ENCODE measurements at regions not wholly inside any gene's neighbourhood (a gene's known extent, or its start where the extent isn't known, plus 50 kb on each side); places are given as distances from the start of the nearest gene placed in this dataset.

- Histone ChIP-seq H3K9me2 (ENCODE audit: insufficient read depth) (no peaks in the 10 kb centered on the region; the same call in 1 of the 2 replicates), H3K27ac (ENCODE audit: low read depth) (no peak overlapping the region), H3K36me3 (ENCODE audit: insufficient read depth) (no peaks in the 10 kb centered on the region), H2AFZ (peak overlapping the region; percentile 64), H4K20me1 (replicated peaks; ENCODE audit: insufficient read depth) (no peaks in the 10 kb centered on the region), H3K4me1 (ENCODE audit: insufficient read depth) (no peaks in the 10 kb centered on the region), H3K4me3 (no peak overlapping the region), H3K4me2 (no peak overlapping the region), H3K27me3 (ENCODE audit: insufficient read depth) (no peaks in the 10 kb centered on the region), H3K79me2 (replicated peaks; ENCODE audit: insufficient read depth) (no peaks in the 10 kb centered on the region), H3F3A (replicated peaks; ENCODE audit: low read depth) (no peaks in the 10 kb centered on the region)
- H3K27me3 Mint-ChIP-seq (ENCODE audit: insufficient read depth, low read depth, poor library complexity): no peaks in the 10 kb centered on the region
- no peak for DNase-seq (ENCODE audit: low spot score)
- no peak overlapping the region for H3K27ac Mint-ChIP-seq
- no peaks in the 10 kb centered on the region for H3K36me3 Mint-ChIP-seq (ENCODE audit: low read depth)
- TF ChIP-seq POLR2AphosphoS5 (IDR thresholded peaks at IDR 0.05; ENCODE audit: low read depth) (no peak), CREB1 (CRISPR knock-in tag; IDR thresholded peaks at IDR 0.05; ENCODE audit: low read depth) (no peak), ZNF331 (CRISPR knock-in tag; IDR thresholded peaks at IDR 0.05; ENCODE audit: low read depth) (no peak), NANOG (IDR thresholded peaks at IDR 0.05; ENCODE audit: borderline replicate concordance) (no peak), JUNB (IDR thresholded peaks at IDR 0.05; ENCODE audit: unreplicated experiment) (no peak), STAT1 (IDR thresholded peaks at IDR 0.05; ENCODE audit: unreplicated experiment) (no peak), ZNF462 (CRISPR knock-in tag; IDR thresholded peaks at IDR 0.05) (no peak), EZH2phosphoT487 (IDR thresholded peaks at IDR 0.05; ENCODE audit: unreplicated experiment) (no peak), ZNF114 (CRISPR knock-in tag; IDR thresholded peaks at IDR 0.05) (no peak), EZH2 (IDR thresholded peaks at IDR 0.05; ENCODE audit: low read depth, unreplicated experiment) (no peak)
- TF ChIP-seq, protein P1, sequence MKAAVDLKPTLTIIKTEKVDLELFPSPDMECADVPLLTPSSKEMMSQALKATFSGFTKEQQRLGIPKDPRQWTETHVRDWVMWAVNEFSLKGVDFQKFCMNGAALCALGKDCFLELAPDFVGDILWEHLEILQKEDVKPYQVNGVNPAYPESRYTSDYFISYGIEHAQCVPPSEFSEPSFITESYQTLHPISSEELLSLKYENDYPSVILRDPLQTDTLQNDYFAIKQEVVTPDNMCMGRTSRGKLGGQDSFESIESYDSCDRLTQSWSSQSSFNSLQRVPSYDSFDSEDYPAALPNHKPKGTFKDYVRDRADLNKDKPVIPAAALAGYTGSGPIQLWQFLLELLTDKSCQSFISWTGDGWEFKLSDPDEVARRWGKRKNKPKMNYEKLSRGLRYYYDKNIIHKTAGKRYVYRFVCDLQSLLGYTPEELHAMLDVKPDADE (IDR thresholded peaks at IDR 0.05): no peak
- TF ChIP-seq, protein P2, sequence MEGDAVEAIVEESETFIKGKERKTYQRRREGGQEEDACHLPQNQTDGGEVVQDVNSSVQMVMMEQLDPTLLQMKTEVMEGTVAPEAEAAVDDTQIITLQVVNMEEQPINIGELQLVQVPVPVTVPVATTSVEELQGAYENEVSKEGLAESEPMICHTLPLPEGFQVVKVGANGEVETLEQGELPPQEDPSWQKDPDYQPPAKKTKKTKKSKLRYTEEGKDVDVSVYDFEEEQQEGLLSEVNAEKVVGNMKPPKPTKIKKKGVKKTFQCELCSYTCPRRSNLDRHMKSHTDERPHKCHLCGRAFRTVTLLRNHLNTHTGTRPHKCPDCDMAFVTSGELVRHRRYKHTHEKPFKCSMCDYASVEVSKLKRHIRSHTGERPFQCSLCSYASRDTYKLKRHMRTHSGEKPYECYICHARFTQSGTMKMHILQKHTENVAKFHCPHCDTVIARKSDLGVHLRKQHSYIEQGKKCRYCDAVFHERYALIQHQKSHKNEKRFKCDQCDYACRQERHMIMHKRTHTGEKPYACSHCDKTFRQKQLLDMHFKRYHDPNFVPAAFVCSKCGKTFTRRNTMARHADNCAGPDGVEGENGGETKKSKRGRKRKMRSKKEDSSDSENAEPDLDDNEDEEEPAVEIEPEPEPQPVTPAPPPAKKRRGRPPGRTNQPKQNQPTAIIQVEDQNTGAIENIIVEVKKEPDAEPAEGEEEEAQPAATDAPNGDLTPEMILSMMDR (conservative IDR thresholded peaks at IDR 0.05; ENCODE audit: low read depth in 2 of 2): no peak
- TF ChIP-seq, protein P3, sequence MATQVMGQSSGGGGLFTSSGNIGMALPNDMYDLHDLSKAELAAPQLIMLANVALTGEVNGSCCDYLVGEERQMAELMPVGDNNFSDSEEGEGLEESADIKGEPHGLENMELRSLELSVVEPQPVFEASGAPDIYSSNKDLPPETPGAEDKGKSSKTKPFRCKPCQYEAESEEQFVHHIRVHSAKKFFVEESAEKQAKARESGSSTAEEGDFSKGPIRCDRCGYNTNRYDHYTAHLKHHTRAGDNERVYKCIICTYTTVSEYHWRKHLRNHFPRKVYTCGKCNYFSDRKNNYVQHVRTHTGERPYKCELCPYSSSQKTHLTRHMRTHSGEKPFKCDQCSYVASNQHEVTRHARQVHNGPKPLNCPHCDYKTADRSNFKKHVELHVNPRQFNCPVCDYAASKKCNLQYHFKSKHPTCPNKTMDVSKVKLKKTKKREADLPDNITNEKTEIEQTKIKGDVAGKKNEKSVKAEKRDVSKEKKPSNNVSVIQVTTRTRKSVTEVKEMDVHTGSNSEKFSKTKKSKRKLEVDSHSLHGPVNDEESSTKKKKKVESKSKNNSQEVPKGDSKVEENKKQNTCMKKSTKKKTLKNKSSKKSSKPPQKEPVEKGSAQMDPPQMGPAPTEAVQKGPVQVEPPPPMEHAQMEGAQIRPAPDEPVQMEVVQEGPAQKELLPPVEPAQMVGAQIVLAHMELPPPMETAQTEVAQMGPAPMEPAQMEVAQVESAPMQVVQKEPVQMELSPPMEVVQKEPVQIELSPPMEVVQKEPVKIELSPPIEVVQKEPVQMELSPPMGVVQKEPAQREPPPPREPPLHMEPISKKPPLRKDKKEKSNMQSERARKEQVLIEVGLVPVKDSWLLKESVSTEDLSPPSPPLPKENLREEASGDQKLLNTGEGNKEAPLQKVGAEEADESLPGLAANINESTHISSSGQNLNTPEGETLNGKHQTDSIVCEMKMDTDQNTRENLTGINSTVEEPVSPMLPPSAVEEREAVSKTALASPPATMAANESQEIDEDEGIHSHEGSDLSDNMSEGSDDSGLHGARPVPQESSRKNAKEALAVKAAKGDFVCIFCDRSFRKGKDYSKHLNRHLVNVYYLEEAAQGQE (IDR thresholded peaks at IDR 0.05; ENCODE audit: unreplicated experiment): no peak
- H3K4me3 Mint-ChIP-seq: no peak overlapping the region
- peaks cover 13% of the 10 kb centered on the region for H3K4me1 Mint-ChIP-seq
- no peaks in the 10 kb centered on the region for H3K9me3 Mint-ChIP-seq
- no peak; the same call in 2 of the 3 replicates for ATAC-seq
Measured at GRCh38 chr17:70938336-70938735, 769.0 kb downstream of the KCNJ2 start.

Measured in GM23338 (cell line).